A673 (cell line): ENCODE measurements at regions not wholly inside any gene's neighbourhood (a gene's known extent, or its start where the extent isn't known, plus 50 kb on each side); places are given as distances from the start of the nearest gene placed in this dataset.

ENCODE experiments used
- CTCF ChIP-seq: fragments of 300-800, 200-600 bp; sonication (generic); conservative IDR thresholded peaks from 2 replicates; pipeline ENCODE4 v1.5.1; 2017; ENCODE audit warnings: low read depth, mild to moderate bottlenecking, antibody characterized with exemption, low read length, moderate library complexity, mixed read lengths
- EZH2 ChIP-seq: fragments of 200-600 bp; sonication (generic); IDR thresholded peaks from 2 replicates; pipeline ENCODE4 v1.6.1; 2017; ENCODE audit warnings: borderline replicate concordance, low read depth, mild to moderate bottlenecking, mixed read lengths, antibody characterized with exemption, low read length; ENCODE audit not compliant: poor library complexity, severe bottlenecking

GRCh38 chr5:117286813-117287212, 712.2 kb upstream of the SEMA6A start:
- TF ChIP-seq CTCF (no peak), EZH2 (no peak)
